HL-60 (cell line): ENCODE measurements at regions not wholly inside any gene's neighbourhood (a gene's known extent, or its start where the extent isn't known, plus 50 kb on each side); places are given as distances from the start of the nearest gene placed in this dataset.

Source experiments
- DNase-seq, 2 experiments: peaks; one replicate each; pipeline ENCODE4 v3.0.0-alpha.2; 2010 to 2020; ENCODE audit warnings: low read depth in 1 of 2, low spot score in 1 of 2
- H3K27ac ChIP-seq: fragments of 250-450 bp; sonication (Bioruptor Pico); replicated peaks from 2 replicates; pipeline ENCODE4 v1.5.1; 2020; ENCODE audit warnings: mild to moderate bottlenecking, moderate library complexity
- H3K27me3 ChIP-seq: fragments of 250-450 bp; sonication (Bioruptor Pico); 2 replicates; pipeline ENCODE4 v1.5.1; 2021; ENCODE audit warnings: mild to moderate bottlenecking, moderate library complexity; ENCODE audit not compliant: insufficient read depth, poor library complexity, severe bottlenecking
- H3K4me3 ChIP-seq: replicated peaks from 2 replicates; pipeline ENCODE4 v1.5.1; 2011; ENCODE audit warnings: mild to moderate bottlenecking, control low read depth, low read length; ENCODE audit not compliant: insufficient read depth
- GABPA ChIP-seq: IDR thresholded peaks from 2 replicates; pipeline ENCODE4 v1.6.1; 2012; ENCODE audit warnings: low read depth
- POLR2AphosphoS5 ChIP-seq: IDR thresholded peaks from 2 replicates; pipeline ENCODE4 v1.6.1; 2012; ENCODE audit warnings: low read depth
- SPI1 ChIP-seq: IDR thresholded peaks from 2 replicates; pipeline ENCODE4 v1.6.1; 2012; ENCODE audit warnings: low read depth, mild to moderate bottlenecking, borderline replicate concordance
- TF ChIP-seq, protein P1 (sequence below): IDR thresholded peaks from one replicate; pipeline ENCODE4 v1.5.1; 2011; ENCODE audit warnings: low read length, control low read depth, inconsistent platforms; ENCODE audit not compliant: insufficient read depth
- TF ChIP-seq, protein P2 (sequence below): IDR thresholded peaks from 2 replicates; pipeline ENCODE4 v1.6.1; 2012; ENCODE audit warnings: low read depth; ENCODE audit not compliant: insufficient replicate concordance

DNA sequence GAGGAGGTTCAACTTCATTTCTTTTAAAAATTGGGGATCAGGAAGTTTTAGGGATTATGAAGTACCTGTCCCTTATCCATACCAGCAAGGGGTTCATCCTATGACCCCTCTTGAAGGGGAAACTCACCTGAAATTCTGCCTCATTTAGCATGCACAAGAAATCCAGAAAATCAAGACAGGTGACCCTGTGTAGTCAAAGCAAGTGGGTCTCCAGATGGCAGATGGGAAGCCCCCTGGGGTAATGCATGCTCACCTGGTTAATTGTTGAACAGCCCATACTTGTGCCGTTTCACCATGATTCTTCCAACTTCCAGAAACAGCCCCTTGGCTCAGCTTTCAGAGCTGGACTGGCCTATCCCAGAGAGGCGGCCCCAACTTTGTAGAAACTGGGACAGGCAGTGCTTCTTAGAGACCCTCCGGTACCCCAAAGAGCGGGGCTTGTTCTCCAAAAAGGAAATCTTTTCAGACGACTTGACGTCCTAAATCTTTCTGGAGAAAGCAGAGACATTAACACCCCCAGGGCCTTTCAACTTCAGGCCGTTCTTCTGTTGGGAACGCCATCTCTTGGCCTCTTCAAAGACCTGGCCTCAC is 66.3 kb upstream of the ESRRB start:
- TF ChIP-seq POLR2AphosphoS5 (no peak), GABPA (no peak), SPI1 (no peak)
- TF ChIP-seq, protein P1, sequence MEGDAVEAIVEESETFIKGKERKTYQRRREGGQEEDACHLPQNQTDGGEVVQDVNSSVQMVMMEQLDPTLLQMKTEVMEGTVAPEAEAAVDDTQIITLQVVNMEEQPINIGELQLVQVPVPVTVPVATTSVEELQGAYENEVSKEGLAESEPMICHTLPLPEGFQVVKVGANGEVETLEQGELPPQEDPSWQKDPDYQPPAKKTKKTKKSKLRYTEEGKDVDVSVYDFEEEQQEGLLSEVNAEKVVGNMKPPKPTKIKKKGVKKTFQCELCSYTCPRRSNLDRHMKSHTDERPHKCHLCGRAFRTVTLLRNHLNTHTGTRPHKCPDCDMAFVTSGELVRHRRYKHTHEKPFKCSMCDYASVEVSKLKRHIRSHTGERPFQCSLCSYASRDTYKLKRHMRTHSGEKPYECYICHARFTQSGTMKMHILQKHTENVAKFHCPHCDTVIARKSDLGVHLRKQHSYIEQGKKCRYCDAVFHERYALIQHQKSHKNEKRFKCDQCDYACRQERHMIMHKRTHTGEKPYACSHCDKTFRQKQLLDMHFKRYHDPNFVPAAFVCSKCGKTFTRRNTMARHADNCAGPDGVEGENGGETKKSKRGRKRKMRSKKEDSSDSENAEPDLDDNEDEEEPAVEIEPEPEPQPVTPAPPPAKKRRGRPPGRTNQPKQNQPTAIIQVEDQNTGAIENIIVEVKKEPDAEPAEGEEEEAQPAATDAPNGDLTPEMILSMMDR, result no peak
- TF ChIP-seq, protein P2, sequence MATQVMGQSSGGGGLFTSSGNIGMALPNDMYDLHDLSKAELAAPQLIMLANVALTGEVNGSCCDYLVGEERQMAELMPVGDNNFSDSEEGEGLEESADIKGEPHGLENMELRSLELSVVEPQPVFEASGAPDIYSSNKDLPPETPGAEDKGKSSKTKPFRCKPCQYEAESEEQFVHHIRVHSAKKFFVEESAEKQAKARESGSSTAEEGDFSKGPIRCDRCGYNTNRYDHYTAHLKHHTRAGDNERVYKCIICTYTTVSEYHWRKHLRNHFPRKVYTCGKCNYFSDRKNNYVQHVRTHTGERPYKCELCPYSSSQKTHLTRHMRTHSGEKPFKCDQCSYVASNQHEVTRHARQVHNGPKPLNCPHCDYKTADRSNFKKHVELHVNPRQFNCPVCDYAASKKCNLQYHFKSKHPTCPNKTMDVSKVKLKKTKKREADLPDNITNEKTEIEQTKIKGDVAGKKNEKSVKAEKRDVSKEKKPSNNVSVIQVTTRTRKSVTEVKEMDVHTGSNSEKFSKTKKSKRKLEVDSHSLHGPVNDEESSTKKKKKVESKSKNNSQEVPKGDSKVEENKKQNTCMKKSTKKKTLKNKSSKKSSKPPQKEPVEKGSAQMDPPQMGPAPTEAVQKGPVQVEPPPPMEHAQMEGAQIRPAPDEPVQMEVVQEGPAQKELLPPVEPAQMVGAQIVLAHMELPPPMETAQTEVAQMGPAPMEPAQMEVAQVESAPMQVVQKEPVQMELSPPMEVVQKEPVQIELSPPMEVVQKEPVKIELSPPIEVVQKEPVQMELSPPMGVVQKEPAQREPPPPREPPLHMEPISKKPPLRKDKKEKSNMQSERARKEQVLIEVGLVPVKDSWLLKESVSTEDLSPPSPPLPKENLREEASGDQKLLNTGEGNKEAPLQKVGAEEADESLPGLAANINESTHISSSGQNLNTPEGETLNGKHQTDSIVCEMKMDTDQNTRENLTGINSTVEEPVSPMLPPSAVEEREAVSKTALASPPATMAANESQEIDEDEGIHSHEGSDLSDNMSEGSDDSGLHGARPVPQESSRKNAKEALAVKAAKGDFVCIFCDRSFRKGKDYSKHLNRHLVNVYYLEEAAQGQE, result no peak
- DNase-seq, result no peak
- Histone ChIP-seq H3K27me3 (no peaks in the 10 kb centered on the region), H3K4me3 (no peak overlapping the region), H3K27ac (no peak overlapping the region)

DNA sequence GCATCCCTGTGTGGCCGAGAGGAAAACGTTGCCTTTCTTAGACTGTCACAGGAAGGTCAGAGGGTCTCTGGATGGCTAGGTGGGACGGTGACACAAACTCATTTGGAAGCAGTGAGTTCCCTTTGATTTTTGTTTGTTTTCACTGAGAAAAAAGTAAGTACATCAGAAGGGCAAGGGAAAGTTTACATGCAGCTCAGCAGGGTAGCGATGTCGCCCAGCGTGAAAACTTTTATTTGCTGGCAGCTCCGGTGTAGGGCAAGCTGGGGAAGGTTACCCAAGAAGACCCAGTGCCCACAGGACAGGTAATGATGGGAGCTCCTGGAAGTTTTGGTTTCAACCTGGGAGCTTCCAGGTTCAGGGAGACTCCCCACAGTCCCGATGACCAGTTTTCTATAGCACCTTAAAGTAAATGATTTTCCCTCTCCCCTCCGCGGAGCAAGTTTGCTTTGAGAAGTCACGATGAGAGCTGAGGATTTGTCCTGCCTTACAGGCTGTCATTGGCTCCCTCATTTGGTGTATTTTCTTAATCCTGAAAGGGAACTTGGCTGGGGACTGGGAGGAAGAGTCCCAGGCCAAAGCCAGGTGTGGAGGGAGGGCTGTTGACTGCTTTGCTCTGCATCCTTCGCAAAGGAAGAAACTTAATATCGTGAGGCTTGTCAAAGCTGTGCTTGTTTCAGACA is 64.7 kb upstream of the ESRRB start:
- Histone ChIP-seq H3K27me3 (no peaks in the 10 kb centered on the region), H3K27ac (no peak overlapping the region), H3K4me3 (no peak overlapping the region)
- no peak for TF ChIP-seq SPI1
- TF ChIP-seq, protein P2, result no peak
- no peak for TF ChIP-seq POLR2AphosphoS5
- TF ChIP-seq, protein P1, result no peak
- no peak for TF ChIP-seq GABPA
- DNase-seq, result no peak

DNA sequence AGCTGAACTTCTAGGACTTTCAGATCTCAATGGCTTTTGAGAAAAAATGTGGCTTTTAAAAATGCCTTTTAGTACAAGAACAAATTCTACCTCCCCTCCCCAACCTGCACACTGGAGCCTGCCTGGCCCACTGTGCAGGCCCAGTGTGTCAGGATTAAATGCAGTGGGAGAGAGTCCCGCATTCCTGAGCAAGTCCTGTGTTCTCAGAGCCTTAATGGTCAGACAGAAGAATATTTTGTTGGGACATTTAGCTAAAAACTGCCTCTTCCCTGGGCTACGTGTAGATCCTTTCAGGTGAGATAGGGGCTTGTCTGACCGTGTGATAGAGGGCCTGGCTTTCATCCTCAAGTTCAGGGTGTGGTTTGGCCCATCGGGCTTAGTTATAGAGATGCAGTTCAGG is 63.1 kb upstream of the ESRRB start:
- H3K4me3 ChIP-seq, result no peak overlapping the region
- DNase-seq, result no peak
- TF ChIP-seq, protein P2, result no peak
- TF ChIP-seq POLR2AphosphoS5, result no peak
- no peak for TF ChIP-seq SPI1
- TF ChIP-seq, protein P1, result no peak
- no peak for TF ChIP-seq GABPA
- H3K27me3 ChIP-seq, result no peaks in the 10 kb centered on the region
- no peak overlapping the region for H3K27ac ChIP-seq
